GM18499 (cell line): ENCODE measurements at regions not wholly inside any gene's neighbourhood (a gene's known extent, or its start where the extent isn't known, plus 50 kb on each side); places are given as distances from the start of the nearest gene placed in this dataset.

Experiments
- ATAC-seq: cut with Tn5 transposase; IDR thresholded peaks from one replicate; pipeline ENCODE4 v1.9.1; 2021; ENCODE audit warnings: moderate number of reproducible peaks; ENCODE audit not compliant: insufficient read depth, unreplicated experiment

DNA sequence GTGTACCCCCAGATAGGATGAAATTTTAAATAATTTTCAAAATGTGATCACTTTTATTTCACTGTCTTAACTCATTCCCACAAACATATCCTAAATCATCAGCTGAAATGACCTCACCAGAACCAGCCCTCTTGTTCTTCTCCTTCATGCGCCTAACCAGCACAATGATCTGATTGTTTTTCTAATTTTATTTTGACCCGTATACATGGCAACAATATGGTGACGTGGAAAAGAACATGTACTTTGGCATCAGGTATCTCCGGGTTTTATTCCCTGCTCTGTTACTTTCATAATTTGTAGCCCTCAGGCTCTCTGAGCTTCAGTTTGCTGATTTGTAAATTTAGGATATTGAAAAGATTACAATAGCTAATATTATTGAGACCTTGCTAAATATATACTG, 562.4 kb upstream of the ZFP42 start:
- ATAC-seq = no peak

DNA sequence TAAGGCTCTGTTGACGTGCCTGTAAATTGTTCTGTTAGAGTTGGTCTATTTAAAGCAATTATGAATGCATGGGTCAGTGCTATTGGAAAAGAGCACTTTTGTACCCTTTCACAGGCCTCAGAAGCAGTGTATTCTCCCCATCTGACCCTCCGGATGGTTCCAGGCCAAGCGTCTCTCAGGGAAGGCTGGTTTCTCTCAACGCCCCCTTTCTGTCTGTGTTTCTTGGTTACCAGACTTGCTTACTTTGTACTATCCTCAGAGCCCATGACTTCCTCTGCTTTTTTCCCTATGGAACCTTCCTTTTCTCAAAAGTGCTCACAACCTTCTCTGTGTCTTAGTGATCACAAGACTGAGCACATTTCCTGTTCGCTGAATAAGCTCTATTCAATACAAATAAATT, 559.3 kb upstream of the ZFP42 start:
- no peak for ATAC-seq

DNA sequence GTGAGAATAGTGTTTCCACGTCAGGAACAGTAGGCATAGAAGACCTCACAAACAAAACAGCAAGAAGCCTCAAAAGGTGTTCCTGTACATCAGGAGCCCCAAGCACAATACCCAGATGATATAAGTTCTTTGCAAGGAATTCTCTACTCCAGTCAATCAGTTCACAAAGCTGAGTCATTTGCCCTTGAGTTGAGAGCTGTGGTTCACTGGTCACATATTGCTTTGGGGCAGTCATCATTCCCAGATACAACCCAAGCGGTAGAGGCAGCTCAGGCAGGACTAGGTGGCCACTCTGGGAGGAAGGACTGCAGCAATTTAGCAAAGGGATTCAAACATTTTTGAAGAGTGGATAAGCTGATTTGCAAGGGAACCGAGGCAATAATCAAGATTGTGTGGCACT, 551.5 kb upstream of the ZFP42 start:
- no peak for ATAC-seq

DNA sequence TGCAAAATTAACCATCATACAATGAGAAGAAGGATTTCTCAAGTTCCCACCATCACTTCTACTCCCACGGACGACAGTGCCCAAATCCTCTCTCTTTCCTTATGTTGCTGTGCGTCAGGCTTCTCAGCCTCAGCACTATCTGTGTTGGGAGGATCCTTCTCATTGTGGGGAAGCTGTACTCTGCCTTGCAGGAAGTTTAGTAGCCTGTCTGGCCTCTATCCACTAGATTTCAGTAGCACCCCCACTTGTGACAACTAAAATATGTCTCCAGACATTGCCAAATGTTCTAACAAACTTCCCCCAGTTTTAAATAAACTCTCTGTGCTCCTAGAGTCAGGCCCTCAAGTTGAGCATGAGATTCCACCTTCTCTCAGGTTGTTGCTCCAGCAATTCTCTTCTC, 545.9 kb upstream of the ZFP42 start:
- no peak for ATAC-seq

- ATAC-seq = no peak
Observed at GRCh38 chr4:187451776-187452175, 543.8 kb upstream of the ZFP42 start.

- no peak for ATAC-seq
Observed at GRCh38 chr4:187460016-187460415, 535.6 kb upstream of the ZFP42 start.

DNA sequence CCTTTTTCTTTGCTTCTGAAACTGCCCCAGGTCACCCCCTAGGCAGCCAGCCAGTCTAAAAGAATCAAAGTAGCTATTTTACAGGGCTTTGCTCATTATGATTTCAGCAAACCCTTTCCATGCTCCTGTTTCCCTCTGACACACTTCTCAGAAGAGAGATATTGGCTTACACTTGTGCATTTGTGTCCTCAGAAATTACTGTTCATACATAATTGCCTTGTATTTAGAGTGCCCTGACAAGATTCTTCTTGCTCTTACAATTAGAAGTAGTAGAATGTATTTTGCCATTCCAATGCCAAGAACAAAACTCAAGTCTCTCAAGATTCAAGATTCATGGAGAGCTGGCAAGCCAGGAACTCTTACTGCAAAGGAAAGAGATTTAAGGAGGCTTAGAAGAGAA, 531.0 kb upstream of the ZFP42 start:
- no peak for ATAC-seq

GRCh38 chr4:187467224-187467623, 528.3 kb upstream of the ZFP42 start:
- ATAC-seq = no peak

DNA sequence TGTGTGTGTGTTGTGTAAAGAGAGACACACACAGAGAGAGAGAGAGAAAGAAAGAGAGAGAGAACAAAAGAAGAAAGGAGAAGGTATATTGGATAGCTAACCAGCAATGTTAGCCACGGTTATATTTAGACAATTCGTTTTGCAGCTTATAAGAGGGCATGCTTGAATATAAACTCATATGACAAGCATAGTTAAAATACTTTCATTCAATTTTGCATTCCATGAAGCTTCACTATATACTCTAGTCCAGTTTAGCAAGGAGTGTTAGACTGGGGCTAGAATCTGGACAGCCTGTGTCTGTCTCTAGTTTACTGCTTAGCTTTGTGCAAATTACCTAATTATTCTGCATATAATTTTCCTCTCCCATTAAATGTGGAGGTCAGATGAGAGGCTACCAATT, 525.9 kb upstream of the ZFP42 start:
- ATAC-seq = no peak

- ATAC-seq = no peak
Observed at GRCh38 chr4:187470061-187470460, 525.5 kb upstream of the ZFP42 start.

GRCh38 chr4:187474238-187474637, 521.3 kb upstream of the ZFP42 start:
- ATAC-seq = no peak

DNA sequence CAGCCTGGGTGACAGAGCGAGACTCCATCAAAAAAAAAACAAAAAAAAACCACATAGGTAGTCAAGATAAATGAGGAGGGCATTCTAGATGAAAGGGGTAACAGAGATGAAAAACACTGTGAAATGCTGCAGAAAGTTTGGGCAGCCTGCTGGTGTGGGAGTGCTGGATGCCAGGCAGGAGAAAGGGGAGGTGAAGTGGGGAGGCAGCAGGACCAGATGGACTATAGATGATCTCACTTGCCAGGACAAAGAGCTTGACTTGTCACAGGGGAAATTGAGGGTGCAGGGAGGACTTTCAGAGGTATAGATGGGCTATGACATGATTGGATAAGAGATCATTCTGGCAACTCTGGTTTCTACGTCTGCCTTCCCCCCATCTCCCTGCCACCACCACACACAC, 519.7 kb upstream of the ZFP42 start:
- no peak for ATAC-seq

DNA sequence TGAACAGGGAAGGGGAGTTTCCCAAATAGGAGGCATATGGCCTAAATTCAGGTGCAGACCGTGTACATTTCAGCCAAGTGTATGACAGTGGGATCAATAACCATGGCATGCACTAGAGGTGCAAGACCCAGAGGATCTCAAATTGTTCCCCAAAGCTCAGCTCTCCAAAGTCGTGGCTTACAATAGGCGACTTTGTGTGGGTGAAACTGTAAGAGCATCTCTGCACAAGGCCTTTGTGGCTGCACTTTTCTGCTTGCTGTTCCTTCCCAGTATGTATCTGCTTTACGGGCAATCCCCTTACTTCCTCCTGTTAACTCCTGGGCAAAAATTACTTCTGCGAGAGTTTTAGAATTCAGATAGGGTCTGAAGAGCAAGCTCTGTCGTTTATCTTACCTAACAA, 518.3 kb upstream of the ZFP42 start:
- no peak for ATAC-seq

DNA sequence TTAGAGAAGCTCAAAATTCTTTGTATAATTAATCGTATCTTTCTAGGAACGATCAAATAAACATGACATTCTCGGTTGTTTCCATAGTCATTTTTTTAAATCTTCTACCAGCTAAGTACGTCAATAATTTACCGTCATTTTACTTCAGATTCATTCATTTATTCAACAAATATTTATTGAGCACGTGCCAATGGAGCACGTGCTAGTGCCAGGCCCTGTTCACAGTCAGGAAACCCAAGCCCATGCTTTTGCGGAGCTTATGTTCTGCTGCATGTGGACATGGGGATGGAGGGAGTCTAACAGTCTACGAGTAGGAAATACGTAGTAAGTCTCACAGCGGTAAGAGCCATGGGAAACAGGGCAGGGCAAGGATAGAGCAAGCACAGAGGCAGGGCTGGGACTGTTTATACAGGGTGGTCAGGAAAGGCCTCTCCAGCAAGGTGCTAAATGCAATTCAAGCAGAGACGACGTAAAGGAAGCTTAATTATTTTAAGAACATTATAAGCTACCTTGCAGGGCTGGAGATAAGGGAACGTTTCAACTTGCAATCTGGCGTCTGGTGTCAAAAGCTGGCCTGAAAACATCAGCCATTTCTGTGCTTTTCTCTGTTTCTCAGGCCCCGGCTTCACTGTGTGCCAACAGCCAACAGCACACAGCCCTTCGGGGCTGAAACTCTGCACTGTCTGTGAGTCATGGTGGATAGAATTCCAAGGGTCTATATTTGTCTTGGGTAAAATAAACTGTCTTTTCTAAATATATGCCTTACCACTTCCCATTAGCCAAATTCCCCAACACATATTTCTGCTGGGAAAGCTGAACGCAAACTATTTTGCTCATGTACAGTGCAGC, 517.1 kb upstream of the ZFP42 start:
- no peak for ATAC-seq

DNA sequence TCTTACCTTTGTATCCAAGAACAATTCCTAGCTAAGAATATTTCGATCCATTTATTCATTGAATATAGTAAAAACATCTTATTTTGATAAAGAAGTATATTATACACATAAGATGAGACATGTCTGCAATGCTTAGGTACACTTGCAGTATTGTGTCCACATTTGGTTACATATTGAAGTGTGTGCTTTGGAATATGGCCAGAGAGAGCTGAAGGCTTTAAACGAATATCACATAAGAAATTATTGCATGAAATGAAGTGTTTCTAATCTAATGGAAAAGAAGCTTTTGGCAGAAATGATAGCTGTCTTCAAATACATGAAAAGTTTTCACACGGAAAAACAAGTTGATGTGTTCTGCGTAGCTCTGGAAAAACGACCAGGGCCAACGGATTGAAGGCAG, 516.1 kb upstream of the ZFP42 start:
- ATAC-seq = no peak

DNA sequence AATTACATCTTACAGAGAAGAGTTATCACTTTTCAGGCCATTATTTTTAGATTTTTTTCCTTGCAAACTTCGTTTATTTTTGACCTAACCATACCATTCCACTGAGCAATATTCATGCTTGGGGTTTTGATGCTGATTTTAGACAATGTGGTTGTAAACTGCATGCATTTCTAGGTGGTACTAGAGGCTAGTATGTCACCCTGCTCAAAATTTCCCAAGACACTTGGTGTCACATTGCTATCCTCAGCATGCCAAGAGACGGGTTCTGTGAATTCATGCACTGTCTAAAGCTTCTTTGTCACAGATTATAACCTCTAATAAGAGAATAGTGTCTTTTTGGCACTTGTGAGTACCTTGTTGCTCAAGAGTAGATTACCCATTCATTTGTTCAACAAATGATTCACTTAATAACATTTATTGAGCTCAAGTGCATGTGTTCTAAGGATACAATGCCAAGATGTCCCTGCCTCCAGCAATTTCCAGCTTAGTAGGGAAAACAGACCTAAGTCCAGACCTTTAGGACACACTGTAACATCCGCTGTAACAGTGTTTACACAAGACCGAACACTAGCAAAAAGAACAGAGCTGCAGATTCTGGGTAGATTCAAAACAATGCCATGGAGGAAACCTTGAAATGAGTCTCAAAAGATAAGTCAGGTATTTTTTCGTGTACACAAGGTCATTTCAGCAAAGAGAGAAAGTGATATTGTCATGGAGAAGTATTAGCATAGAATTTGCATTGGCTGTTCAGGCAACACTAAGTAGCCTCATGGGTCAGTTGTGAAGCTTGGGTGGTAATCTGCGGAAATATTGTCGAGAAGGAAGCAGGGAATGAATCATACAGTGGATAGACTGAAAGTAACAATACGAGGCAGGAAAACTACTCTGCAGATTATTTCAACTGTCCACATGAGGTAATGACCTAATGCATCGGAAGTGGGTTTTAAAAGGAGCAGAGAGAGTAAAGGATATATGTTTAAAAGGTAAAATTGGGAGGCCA, 515.1 kb upstream of the ZFP42 start:
- ATAC-seq = no peak

- no peak for ATAC-seq
Observed at GRCh38 chr4:187484186-187484585, 511.4 kb upstream of the ZFP42 start.

GRCh38 chr4:187485676-187486075, 509.9 kb upstream of the ZFP42 start:
- no peak for ATAC-seq

GRCh38 chr4:187491286-187491685, 504.3 kb upstream of the ZFP42 start:
- no peak for ATAC-seq

- no peak for ATAC-seq
Observed at GRCh38 chr4:187491959-187492358, 503.6 kb upstream of the ZFP42 start.

DNA sequence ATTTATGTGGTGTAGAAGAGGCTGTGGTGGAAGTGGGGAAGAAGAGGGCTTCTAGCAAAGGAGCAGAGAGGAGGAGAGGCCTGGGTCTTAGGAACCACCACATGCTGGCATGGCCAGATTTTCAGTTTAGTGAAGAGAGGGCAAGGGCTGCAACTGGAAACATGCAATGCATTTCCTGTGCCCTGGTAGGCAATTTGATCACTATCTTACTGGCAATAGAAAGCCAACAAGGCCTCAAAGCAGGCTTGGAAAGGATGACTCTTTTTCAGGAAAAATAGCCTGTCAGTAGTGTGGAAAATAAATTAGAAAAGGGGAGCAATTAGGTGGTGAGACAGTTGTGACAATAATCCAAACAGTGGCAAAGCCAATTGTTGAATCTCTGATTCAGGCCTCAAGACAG, 501.9 kb upstream of the ZFP42 start:
- no peak for ATAC-seq
